HG03159 (cell line): ENCODE measurements at regions not wholly inside any gene's neighbourhood (a gene's known extent, or its start where the extent isn't known, plus 50 kb on each side); places are given as distances from the start of the nearest gene placed in this dataset.
A peak's percentile ranks its signal among the peaks of the same experiment; 100 is the strongest.

Experiments used
- ATAC-seq: cut with Tn5 transposase; IDR thresholded peaks from one replicate; pipeline ENCODE4 v1.9.1; 2021; ENCODE audit warnings: mild to moderate bottlenecking, moderate library complexity; ENCODE audit not compliant: unreplicated experiment

GRCh38 chr3:99502871-99503270 is 135.5 kb upstream of the COL8A1 start:
- ATAC-seq = no peak

- no peak for ATAC-seq
Observed at GRCh38 chr3:99500485-99500884, 137.9 kb upstream of the COL8A1 start.

- ATAC-seq = peak; percentile 58
Observed at GRCh38 chr3:99499235-99500158, 138.9 kb upstream of the COL8A1 start.

- peak; percentile 7 for ATAC-seq
Observed at GRCh38 chr3:99498550-99499234, 139.7 kb upstream of the COL8A1 start.

- no peak for ATAC-seq
Observed at GRCh38 chr3:99487894-99488293, 150.5 kb upstream of the COL8A1 start.

GRCh38 chr3:99485286-99485685 is 153.1 kb upstream of the COL8A1 start:
- no peak for ATAC-seq

- no peak for ATAC-seq
Observed at GRCh38 chr3:99484871-99485270, 153.5 kb upstream of the COL8A1 start.

- ATAC-seq = no peak
Observed at GRCh38 chr3:99483841-99484240, 154.6 kb upstream of the COL8A1 start.

GRCh38 chr3:99482191-99482590 is 156.2 kb upstream of the COL8A1 start:
- no peak for ATAC-seq

GRCh38 chr3:99481561-99481960 is 156.8 kb upstream of the COL8A1 start:
- no peak for ATAC-seq

GRCh38 chr3:99479768-99480167 is 158.6 kb upstream of the COL8A1 start:
- ATAC-seq = no peak

- no peak for ATAC-seq
Observed at GRCh38 chr3:99477650-99478049, 160.7 kb upstream of the COL8A1 start.

- no peak for ATAC-seq
Observed at GRCh38 chr3:99475229-99475628, 163.2 kb upstream of the COL8A1 start.

- ATAC-seq = no peak
Observed at GRCh38 chr3:99474776-99475175, 163.6 kb upstream of the COL8A1 start.

- ATAC-seq = no peak
Observed at GRCh38 chr3:99473321-99473751, 165.1 kb upstream of the COL8A1 start.

GRCh38 chr3:99472385-99472784 is 166.0 kb upstream of the COL8A1 start:
- ATAC-seq = no peak

GRCh38 chr3:99471353-99472323 is 166.8 kb upstream of the COL8A1 start:
- no peak for ATAC-seq

GRCh38 chr3:99470841-99471240 is 167.6 kb upstream of the COL8A1 start:
- no peak for ATAC-seq

GRCh38 chr3:99468918-99469317 is 169.5 kb upstream of the COL8A1 start:
- ATAC-seq = no peak

- no peak for ATAC-seq
Observed at GRCh38 chr3:99467420-99467819, 171.0 kb upstream of the COL8A1 start.

- no peak for ATAC-seq
Observed at GRCh38 chr3:99466331-99466730, 172.1 kb upstream of the COL8A1 start.
